Hepatocyte (in vitro differentiated cells): ENCODE measurements at regions not wholly inside any gene's neighbourhood (a gene's known extent, or its start where the extent isn't known, plus 50 kb on each side); places are given as distances from the start of the nearest gene placed in this dataset.

ENCODE experiments used
- EZH2 ChIP-seq: fragments of 200-600 bp; sonication (generic); IDR thresholded peaks from 2 replicates; pipeline ENCODE4 v1.6.1; 2016; ENCODE audit warnings: antibody characterized with exemption, mild to moderate bottlenecking, borderline replicate concordance
- TF ChIP-seq, protein P1 (sequence below): fragments of 200-600 bp; sonication (generic); IDR thresholded peaks from 2 replicates; pipeline ENCODE4 v1.5.1; 2016; ENCODE audit warnings: antibody characterized with exemption, mild to moderate bottlenecking; ENCODE audit not compliant: poor library complexity

DNA sequence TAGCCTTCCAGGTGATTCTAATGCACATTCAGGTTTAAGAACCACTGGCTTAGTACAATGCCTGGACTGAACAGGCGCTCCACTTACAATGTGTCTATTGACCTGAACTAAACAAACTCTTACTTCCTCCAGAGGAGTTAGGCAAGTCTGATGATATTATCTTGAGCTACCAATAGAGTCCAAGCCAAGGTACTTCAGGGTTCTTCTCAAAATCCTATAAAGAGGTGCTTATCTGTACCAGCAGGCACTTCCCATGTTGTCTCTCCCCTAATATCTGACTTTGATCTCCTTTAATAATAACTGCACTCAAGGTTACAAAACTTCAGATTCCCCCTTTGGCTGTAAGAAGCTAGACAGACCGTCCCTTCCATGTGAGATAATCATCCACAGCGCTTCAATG is 157.0 kb upstream of the SVIL start:
- TF ChIP-seq, protein P1, sequence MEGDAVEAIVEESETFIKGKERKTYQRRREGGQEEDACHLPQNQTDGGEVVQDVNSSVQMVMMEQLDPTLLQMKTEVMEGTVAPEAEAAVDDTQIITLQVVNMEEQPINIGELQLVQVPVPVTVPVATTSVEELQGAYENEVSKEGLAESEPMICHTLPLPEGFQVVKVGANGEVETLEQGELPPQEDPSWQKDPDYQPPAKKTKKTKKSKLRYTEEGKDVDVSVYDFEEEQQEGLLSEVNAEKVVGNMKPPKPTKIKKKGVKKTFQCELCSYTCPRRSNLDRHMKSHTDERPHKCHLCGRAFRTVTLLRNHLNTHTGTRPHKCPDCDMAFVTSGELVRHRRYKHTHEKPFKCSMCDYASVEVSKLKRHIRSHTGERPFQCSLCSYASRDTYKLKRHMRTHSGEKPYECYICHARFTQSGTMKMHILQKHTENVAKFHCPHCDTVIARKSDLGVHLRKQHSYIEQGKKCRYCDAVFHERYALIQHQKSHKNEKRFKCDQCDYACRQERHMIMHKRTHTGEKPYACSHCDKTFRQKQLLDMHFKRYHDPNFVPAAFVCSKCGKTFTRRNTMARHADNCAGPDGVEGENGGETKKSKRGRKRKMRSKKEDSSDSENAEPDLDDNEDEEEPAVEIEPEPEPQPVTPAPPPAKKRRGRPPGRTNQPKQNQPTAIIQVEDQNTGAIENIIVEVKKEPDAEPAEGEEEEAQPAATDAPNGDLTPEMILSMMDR = no peak
- no peak for TF ChIP-seq EZH2
